LNCAP (cell line): ENCODE measurements at regions not wholly inside any gene's neighbourhood (a gene's known extent, or its start where the extent isn't known, plus 50 kb on each side); places are given as distances from the start of the nearest gene placed in this dataset.

Experiments used
- TF ChIP-seq, protein P1 (sequence below): fragments of 450-650 bp; IDR thresholded peaks from 2 replicates; pipeline ENCODE4 v1.5.1; 2017; ENCODE audit warnings: mild to moderate bottlenecking

DNA sequence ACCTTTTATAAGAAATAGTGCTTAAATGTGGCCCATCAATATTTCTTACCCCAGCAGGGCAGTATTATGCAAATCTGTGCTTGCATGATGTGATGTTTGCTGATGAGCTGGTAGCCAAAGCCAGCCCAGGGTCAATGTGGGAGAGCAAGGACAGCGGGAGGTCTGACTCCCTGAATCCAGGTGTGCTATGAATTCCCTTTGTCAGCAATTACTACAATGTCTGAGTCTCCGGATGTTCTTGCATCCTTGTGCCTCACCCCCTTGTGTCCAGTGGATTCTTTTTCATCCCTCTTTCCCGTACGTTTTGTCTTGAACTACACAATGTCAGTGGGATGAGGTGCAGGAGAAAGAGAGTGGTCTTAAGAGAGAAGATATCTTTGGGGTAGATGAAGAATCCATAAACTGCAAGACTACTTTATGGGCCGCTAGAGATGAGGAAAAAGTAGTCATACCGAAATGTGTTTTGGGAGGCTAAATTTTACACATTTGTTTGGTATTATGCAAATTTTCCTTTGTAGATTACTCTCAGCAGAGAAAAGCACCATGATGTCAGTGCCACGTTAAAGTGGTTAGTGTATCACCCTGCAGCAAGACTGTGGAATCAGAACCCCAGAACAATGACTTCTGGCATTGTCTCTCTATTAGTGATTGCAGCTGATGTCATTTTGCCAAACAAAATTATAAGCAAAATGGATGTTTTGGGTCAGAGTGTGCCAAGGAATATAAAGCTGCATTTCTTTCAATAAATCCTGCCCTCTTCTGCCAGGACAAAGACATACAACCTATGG, 53.5 kb upstream of the TSHZ3 start:
- TF ChIP-seq, protein P1, sequence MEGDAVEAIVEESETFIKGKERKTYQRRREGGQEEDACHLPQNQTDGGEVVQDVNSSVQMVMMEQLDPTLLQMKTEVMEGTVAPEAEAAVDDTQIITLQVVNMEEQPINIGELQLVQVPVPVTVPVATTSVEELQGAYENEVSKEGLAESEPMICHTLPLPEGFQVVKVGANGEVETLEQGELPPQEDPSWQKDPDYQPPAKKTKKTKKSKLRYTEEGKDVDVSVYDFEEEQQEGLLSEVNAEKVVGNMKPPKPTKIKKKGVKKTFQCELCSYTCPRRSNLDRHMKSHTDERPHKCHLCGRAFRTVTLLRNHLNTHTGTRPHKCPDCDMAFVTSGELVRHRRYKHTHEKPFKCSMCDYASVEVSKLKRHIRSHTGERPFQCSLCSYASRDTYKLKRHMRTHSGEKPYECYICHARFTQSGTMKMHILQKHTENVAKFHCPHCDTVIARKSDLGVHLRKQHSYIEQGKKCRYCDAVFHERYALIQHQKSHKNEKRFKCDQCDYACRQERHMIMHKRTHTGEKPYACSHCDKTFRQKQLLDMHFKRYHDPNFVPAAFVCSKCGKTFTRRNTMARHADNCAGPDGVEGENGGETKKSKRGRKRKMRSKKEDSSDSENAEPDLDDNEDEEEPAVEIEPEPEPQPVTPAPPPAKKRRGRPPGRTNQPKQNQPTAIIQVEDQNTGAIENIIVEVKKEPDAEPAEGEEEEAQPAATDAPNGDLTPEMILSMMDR: peak; percentile 24; the same call in 1 of the 2 replicates

DNA sequence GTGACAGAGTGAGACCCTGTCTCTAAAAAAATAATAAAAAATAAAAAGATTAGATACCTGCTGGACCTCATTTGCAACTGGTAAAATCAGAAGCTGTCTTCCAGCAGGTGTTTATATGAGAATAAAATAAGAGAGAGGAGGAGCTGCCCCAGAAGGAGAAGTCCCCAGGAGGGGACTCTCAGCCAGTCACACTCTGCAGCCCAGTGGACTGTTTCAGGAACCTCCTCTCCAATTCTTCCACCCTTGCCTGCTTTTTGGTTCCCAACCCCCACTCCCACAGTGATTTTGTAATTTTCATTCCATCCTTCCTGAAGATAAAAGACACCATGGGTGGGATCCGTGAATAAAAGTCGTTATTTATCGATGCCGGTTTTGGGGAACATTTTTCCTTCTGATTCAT, 56.9 kb upstream of the TSHZ3 start:
- TF ChIP-seq, protein P1: no peak

DNA sequence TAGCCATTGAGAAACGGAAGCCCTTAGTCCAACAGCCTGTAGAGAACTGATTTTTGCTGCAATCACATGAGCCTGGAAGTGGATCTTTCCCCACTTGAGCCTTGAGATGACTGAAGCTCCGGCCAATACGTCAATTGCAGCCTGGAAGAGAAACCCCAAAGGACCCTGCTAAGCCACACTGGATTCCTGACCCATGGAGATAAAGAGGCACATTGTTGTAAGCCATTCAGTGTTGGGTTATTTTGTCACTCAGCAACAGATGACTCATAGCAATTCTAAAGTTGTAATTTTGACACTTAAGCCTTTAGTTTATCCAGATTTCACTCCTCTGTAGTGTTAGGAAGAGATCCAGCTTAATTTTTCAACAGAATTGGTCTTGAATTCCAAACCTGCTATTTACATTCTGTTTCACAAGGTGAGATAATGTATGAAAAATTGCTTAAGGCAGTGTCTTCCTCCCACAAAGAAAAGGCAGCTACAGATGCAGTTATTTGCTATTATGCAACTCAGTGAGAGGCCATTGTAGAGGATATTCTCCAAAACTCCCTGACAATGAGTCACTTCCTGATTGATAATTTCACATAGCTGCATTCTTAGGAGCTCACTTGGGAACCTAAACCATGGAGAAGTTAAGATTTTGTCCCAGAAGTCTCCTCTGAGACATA, 59.4 kb upstream of the TSHZ3 start:
- TF ChIP-seq, protein P1: no peak

DNA sequence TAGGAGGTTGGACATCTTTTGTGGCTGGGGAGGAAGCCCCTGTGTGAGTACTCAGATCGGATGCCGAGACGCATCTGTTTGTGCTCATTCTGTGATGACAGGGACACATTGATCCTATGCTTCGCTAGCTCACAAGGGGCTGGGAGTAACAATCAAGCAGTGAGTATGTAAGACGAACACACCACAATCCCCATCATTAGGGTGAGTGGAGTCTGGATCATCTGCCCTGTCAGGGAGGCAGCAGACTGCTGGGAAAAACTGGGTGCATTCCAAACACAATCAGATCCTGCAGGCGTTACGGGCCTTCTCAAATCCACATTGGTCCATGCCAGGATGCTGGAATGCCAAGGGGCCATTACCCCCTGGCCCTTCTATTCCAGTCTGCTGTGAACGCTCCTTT, 64.1 kb upstream of the TSHZ3 start:
- TF ChIP-seq, protein P1: no peak

DNA sequence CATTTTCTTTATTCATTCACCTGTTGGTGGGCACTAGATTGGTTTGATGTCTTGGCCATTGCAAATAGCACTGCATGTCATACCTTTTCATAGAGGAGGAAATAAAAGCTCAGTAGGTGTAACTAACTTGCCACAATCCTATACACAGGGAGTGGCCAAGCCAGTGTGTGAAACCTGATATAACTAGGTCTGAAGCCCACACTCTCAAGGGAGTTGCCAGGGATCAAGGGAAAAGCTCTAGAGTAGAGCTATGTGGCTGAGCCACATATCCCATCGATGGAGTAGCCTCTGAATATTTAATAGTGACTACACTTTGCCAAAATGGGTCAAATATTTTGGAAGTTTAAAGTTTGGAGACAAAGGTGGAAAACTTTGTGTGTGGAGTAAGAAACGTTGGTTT, 66.1 kb upstream of the TSHZ3 start:
- TF ChIP-seq, protein P1: no peak

DNA sequence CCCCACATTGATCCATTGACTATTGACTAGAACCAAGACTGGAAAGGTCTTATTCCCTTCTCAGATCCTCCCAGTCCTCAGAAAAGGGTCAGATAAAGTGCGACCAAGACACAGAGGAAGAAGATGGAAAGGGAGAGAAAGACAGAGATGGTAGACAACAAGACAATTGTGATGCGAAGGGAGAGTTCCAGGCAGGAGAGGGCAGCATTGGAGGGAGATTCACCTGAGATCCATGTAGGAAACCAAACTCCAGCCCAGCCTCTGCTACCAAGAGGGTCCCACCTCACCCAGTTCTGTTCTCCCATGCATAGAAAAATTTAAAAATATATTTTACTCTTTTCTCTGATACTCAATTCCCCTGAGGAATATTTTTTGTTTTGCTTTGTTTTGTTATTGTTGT, 67.3 kb upstream of the TSHZ3 start:
- TF ChIP-seq, protein P1: no peak

DNA sequence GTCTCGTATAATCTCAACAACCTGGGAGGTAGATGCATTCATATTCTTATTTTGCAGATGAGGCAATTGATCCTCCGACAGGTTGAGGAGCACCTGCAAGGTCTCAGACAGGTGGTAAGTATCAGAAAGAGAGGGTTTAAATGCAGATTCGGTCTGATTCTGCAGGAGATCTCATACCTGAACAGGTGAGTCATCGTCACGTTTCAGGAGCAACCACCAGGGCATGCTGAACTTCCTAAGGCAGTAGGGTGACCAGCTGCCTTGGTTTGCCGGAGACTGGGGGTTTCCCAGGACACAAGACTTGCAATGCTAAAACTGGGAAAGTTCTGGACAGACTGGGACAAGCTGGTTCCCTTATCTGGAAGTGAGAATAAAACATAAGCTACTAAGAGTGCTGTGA, 68.8 kb upstream of the TSHZ3 start:
- TF ChIP-seq, protein P1: no peak
